Anterior cingulate cortex (tissue), 58 donors: ENCODE measurements at regions not wholly inside any gene's neighbourhood (a gene's known extent, or its start where the extent isn't known, plus 50 kb on each side); places are given as distances from the start of the nearest gene placed in this dataset.
"Not testable (repeated sequence)": the region's sequence is repeated elsewhere in the genome, so short reads cannot be mapped to it uniquely, and the experiment has no call there.

ENCODE experiments used
- DNase-seq, 58 donors: peaks; one replicate each; lab custom pipeline; 2025; lab: John Stamatoyannopoulos, UW

- DNase-seq: not testable (repeated sequence)
Observed at GRCh38 chr7:68728720-68729119, 869.6 kb upstream of the AUTS2 start.

GRCh38 chr7:68729371-68729770, 868.9 kb upstream of the AUTS2 start:
- no peak for DNase-seq

- no peak for DNase-seq
Observed at GRCh38 chr7:68730194-68730593, 868.1 kb upstream of the AUTS2 start.

- no peak for DNase-seq
Observed at GRCh38 chr7:68730964-68731363, 867.3 kb upstream of the AUTS2 start.

GRCh38 chr7:68733219-68734153, 864.8 kb upstream of the AUTS2 start:
- DNase-seq: no peak

- no peak for DNase-seq
Observed at GRCh38 chr7:68734431-68734830, 863.8 kb upstream of the AUTS2 start.

GRCh38 chr7:68739306-68739705, 859.0 kb upstream of the AUTS2 start:
- no peak for DNase-seq

- DNase-seq: no peak
Observed at GRCh38 chr7:68744036-68744435, 854.2 kb upstream of the AUTS2 start.

GRCh38 chr7:68748934-68749900, 849.1 kb upstream of the AUTS2 start:
- DNase-seq: peak in 2 of 58 donors; percentile 4 to 16

- DNase-seq: no peak
Observed at GRCh38 chr7:68752485-68753178, 845.6 kb upstream of the AUTS2 start.

- DNase-seq: no peak
Observed at GRCh38 chr7:68754414-68754813, 843.9 kb upstream of the AUTS2 start.

GRCh38 chr7:68756986-68757495, 841.2 kb upstream of the AUTS2 start:
- DNase-seq: no peak

GRCh38 chr7:68760556-68760955, 837.7 kb upstream of the AUTS2 start:
- no peak for DNase-seq

GRCh38 chr7:68767462-68767861, 830.8 kb upstream of the AUTS2 start:
- DNase-seq: no peak

GRCh38 chr7:68770649-68771048, 827.6 kb upstream of the AUTS2 start:
- peak in 9 of 58 donors; percentile 1 to 62 (median 4) for DNase-seq

GRCh38 chr7:68776326-68776725, 821.9 kb upstream of the AUTS2 start:
- no peak for DNase-seq

- no peak for DNase-seq
Observed at GRCh38 chr7:68783684-68784083, 814.6 kb upstream of the AUTS2 start.

GRCh38 chr7:68785036-68785435, 813.2 kb upstream of the AUTS2 start:
- DNase-seq: peak in 1 of 58 donors; percentile 11

GRCh38 chr7:68787566-68787965, 810.7 kb upstream of the AUTS2 start:
- no peak for DNase-seq

GRCh38 chr7:68788529-68788928, 809.7 kb upstream of the AUTS2 start:
- not testable (repeated sequence) for DNase-seq
